Heart right ventricle (tissue), 16 donors: ENCODE measurements at regions not wholly inside any gene's neighbourhood (a gene's known extent, or its start where the extent isn't known, plus 50 kb on each side); places are given as distances from the start of the nearest gene placed in this dataset.

ENCODE experiments used
- ATAC-seq, 8 donors: fragments of 200-7000 bp; cut with Tn5 transposase; one replicate each; pipeline ENCODE4 v1.9.1; 2020; ENCODE audit warnings: mild to moderate bottlenecking in 8 of 8, moderate library complexity in 8 of 8, moderate number of reproducible peaks in 1 of 8
- DNase-seq, 2 donors: peaks; one replicate each; pipeline ENCODE4 v3.0.0-alpha.2; 2020
- H3K27ac ChIP-seq, 10 donors: fragments of 200-600 bp; sonication (generic) in 2 of 10; one replicate each; pipeline versions ENCODE4 v1.5.0 to v1.8.0; 2020 to 2022; ENCODE audit warnings: mild to moderate bottlenecking in 3 of 10
- H3K27me3 ChIP-seq, 7 donors: fragments of 200-600 bp; one replicate each; pipeline ENCODE4 v1.8.0; 2021 to 2022; ENCODE audit warnings: mild to moderate bottlenecking in 2 of 7
- H3K36me3 ChIP-seq, 9 donors: fragments of 200-600 bp; sonication (generic) in 1 of 9; one replicate each; pipeline versions ENCODE4 v1.5.0 to v1.8.0; 2020 to 2022; ENCODE audit warnings: mild to moderate bottlenecking in 2 of 9
- H3K4me1 ChIP-seq, 9 donors: fragments of 200-600 bp; sonication (generic) in 1 of 9; one replicate each; pipeline versions ENCODE4 v1.5.0 to v1.8.0; 2020 to 2022; ENCODE audit warnings: mild to moderate bottlenecking in 4 of 9
- H3K4me3 ChIP-seq, 10 donors: fragments of 200-600 bp; sonication (generic) in 2 of 10; one replicate each; pipeline versions ENCODE4 v1.5.0 to v1.8.0; 2020 to 2022; ENCODE audit warnings: mild to moderate bottlenecking in 7 of 10, moderate library complexity in 2 of 10
- H3K9me3 ChIP-seq, 11 donors: fragments of 200-600 bp in 10 of 11; sonication (generic) in 2 of 11; one replicate each; pipeline versions ENCODE4 v1.5.0 to v1.8.0; 2013 to 2022; ENCODE audit warnings: mild to moderate bottlenecking in 2 of 11, control low read depth in 1 of 11, moderate library complexity in 1 of 11
- CTCF ChIP-seq, 9 donors: fragments of 200-600 bp; sonication (generic) in 2 of 9; IDR thresholded peaks; one replicate each; pipeline versions ENCODE4 v1.5.0 to v1.8.0; 2021 to 2022; ENCODE audit warnings: antibody characterized with exemption in 9 of 9, mild to moderate bottlenecking in 5 of 9, moderate library complexity in 1 of 9
- WGBS, 2 donors: extraction: QIAGEN DNeasy Blood & Tissue Kit; methylation state at CpG; one replicate each; pipeline ENCODE4 v1.1.7; 2013; ENCODE audit warnings: inconsistent platforms in 1 of 2; 5-methylcytosine and 5-hydroxymethylcytosine counted together
- intact Hi-C, 10 donors: fragments of 100-400 bp; cut with DNase I; formaldehyde crosslinking; loops; one replicate each; pipeline versions ENCODE4 v1.11.1 to v1.14.2; 2022
- donor health status: Arrhythmogenic right ventricular cardiomyopathy.
- donor health status: ischemic (EF 13 %, LVEDD 7.1; RV severe dilation, severe dysfunction).
- donor health status: healthy with polysubstance abuse.
- donor health status: DM: no; HTN: yes; CAD: no.
- donor health status: DM: no; HTN: no; CAD: no.
- donor health status: ischemic (EF 25% LVEDD 6.9; RV normal size, moderate dysfunction).
- donor health status: ischemic (EF 25% LVEDD 5.7; RV mildly dilated, moderate dysfunction).
- donor health status: healthy.
- donor health status: DM: yes; HTN: yes; CAD: no.
- donor health status: Ischemic cardiomyopathy.
- donor health status: ischemic (EF 35%, LVEDD 5.7; RV mildly dilated, moderate dysfunction).
- donor health status: nonischemic (EF 11% LVEDD 7.7; RV severe dilation, severe dysfunction).
- donor health status: DM: yes; HTN: yes; CAD: no.
- donor health status: PGD.
- donor health status: ischemic (EF 29% LVEDD 5.4; RV normal size, mild dysfunction).
- donor health status: nonischemic (EF 23%, LVEDD 6.1; RV moderate dilation, normal function).

DNA sequence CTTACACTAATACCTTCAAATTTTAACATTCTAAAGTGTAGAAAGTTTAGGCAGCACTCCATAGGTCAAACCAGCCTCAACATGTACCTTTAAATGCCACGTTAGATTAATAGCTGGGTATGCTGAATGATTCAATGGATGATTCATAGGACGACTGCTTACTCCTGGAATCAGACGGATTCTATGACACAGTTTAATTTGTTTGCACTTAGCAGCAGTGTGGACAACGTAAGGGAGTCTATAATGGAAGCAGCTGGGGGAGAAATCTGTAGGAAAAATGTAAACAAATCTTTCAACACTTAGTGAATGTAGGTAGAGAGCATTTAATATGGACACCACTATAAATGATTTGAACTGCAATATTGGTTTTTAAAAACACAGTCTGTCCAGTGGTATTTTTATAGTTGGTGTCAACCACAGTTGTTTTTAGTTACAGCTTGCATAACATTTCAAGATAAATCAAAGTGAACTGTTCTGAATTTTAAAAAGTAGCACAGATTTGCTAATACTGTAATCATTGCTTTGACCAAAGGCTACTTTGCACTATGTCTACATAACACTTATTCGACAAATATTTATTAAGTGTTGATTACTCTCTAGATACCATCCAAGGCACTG, 701.5 kb upstream of the MEF2C start:
- ATAC-seq (no peak), DNase-seq (no peak)
- no peaks in the 10 kb centered on the region for H3K36me3 ChIP-seq
- peaks cover 0 to 6% (median 0%) of the 10 kb centered on the region in 11 donors for H3K9me3 ChIP-seq
- H3K27me3 ChIP-seq, result no peaks in the 10 kb centered on the region
- intact Hi-C loops, result no loop called here
- H3K4me1 ChIP-seq, result no peaks in the 10 kb centered on the region
- 86 to 87% methylated on average over 5 of the region's 5 CpGs for WGBS, 2 donors
- H3K27ac ChIP-seq, result no peak overlapping the region
- no peak overlapping the region for H3K4me3 ChIP-seq
- TF ChIP-seq CTCF (IDR thresholded peaks at IDR 0.05), result no peak

GRCh38 chr5:89583534-89583933, 700.5 kb upstream of the MEF2C start:
- Histone ChIP-seq H3K4me1 (no peaks in the 10 kb centered on the region), H3K27ac (no peak overlapping the region), H3K4me3 (no peak overlapping the region), H3K36me3 (no peaks in the 10 kb centered on the region), H3K9me3 (peaks cover 0 to 6% (median 0%) of the 10 kb centered on the region in 11 donors), H3K27me3 (no peaks in the 10 kb centered on the region)
- no peak for DNase-seq
- TF ChIP-seq CTCF (IDR thresholded peaks at IDR 0.05), result no peak
- no peak for ATAC-seq
- intact Hi-C loops, result no loop called here

- no peak for TF ChIP-seq CTCF (IDR thresholded peaks at IDR 0.05)
- Histone ChIP-seq H3K9me3 (peaks cover 0 to 6% (median 0%) of the 10 kb centered on the region in 11 donors), H3K27ac (no peak overlapping the region), H3K4me3 (no peak overlapping the region), H3K27me3 (no peaks in the 10 kb centered on the region), H3K36me3 (no peaks in the 10 kb centered on the region), H3K4me1 (no peaks in the 10 kb centered on the region)
- ATAC-seq (no peak), DNase-seq (no peak)
- 86 to 94% methylated on average over 1 of the region's 1 CpG for WGBS, 2 donors
- intact Hi-C loops, result no loop called here
Observed at GRCh38 chr5:89582768-89583339, 699.9 kb upstream of the MEF2C start.

DNA sequence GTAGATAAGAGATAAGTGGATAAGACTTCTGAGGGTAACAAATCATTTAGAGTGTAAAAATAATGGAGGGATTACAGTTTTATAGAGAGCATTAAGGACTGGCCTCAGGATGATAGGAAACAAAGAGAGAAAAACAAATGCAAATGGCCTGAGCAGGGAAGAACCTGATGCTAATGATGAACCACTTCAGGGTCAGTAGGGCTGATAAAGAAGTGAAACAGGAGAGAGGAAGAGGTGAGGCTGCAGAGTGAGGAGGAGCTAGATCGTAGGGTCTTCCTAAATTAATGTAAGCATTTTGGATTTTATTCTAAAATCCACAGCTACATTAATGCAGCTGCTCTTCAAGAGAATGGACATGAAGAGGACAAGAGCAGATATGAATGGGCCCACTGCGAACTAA, 698.0 kb upstream of the MEF2C start:
- no peak for ATAC-seq
- 89 to 92% methylated on average over 2 of the region's 2 CpGs for WGBS, 2 donors
- Histone ChIP-seq H3K27me3 (no peaks in the 10 kb centered on the region), H3K9me3 (peaks cover 0 to 6% (median 0%) of the 10 kb centered on the region in 11 donors), H3K36me3 (no peaks in the 10 kb centered on the region), H3K27ac (no peak overlapping the region), H3K4me3 (no peak overlapping the region), H3K4me1 (no peaks in the 10 kb centered on the region)
- no peak for TF ChIP-seq CTCF (IDR thresholded peaks at IDR 0.05)
- intact Hi-C loops, result no loop called here
- DNase-seq, result no peak
